ENCODE measurements at regions not wholly inside any gene's neighbourhood (a gene's known extent, or its start where the extent isn't known, plus 50 kb on each side); places are given as distances from the start of the nearest gene placed in this dataset.
"Not testable (repeated sequence)": the region's sequence is repeated elsewhere in the genome, so short reads cannot be mapped to it uniquely, and the experiment has no call there.

GRCh38 chr4:127445471-127445870 is 187.3 kb upstream of the INTU start:
- H3K4me3 ChIP-seq (ENCODE audit: low read depth, low read length), result no peak overlapping the region
- no peak overlapping the region for H3K9ac ChIP-seq (ENCODE audit: low read depth, low read length)
- H3K27me3 ChIP-seq (ENCODE audit: control insufficient read depth, insufficient read depth, low read length), result no peaks in the 10 kb centered on the region
- no peaks in the 10 kb centered on the region for H3K36me3 ChIP-seq (ENCODE audit: control insufficient read depth, insufficient read depth, low read length)
- H3K4me1 ChIP-seq (ENCODE audit: control insufficient read depth, insufficient read depth, low read length), result no peaks in the 10 kb centered on the region
- H3K9me3 ChIP-seq (ENCODE audit: control insufficient read depth, insufficient read depth, low read length), result no peaks in the 10 kb centered on the region

- no peak overlapping the region for H3K9ac ChIP-seq (ENCODE audit: low read depth, low read length)
- H3K4me1 ChIP-seq (ENCODE audit: control insufficient read depth, insufficient read depth, low read length), result no peaks in the 10 kb centered on the region
- no peaks in the 10 kb centered on the region for H3K9me3 ChIP-seq (ENCODE audit: control insufficient read depth, insufficient read depth, low read length)
- no peaks in the 10 kb centered on the region for H3K36me3 ChIP-seq (ENCODE audit: control insufficient read depth, insufficient read depth, low read length)
- H3K27me3 ChIP-seq (ENCODE audit: control insufficient read depth, insufficient read depth, low read length), result no peaks in the 10 kb centered on the region
- H3K4me3 ChIP-seq (ENCODE audit: low read depth, low read length), result no peak overlapping the region
These were observed 186.3 kb upstream of the INTU start for GRCh38 chr4:127446427-127446885.

- H3K9me3 ChIP-seq (ENCODE audit: control insufficient read depth, insufficient read depth, low read length), result no peaks in the 10 kb centered on the region
- H3K4me3 ChIP-seq (ENCODE audit: low read depth, low read length), result no peak overlapping the region
- no peaks in the 10 kb centered on the region for H3K4me1 ChIP-seq (ENCODE audit: control insufficient read depth, insufficient read depth, low read length)
- no peaks in the 10 kb centered on the region for H3K36me3 ChIP-seq (ENCODE audit: control insufficient read depth, insufficient read depth, low read length)
- H3K9ac ChIP-seq (ENCODE audit: low read depth, low read length), result no peak overlapping the region
- no peaks in the 10 kb centered on the region for H3K27me3 ChIP-seq (ENCODE audit: control insufficient read depth, insufficient read depth, low read length)
These were observed 183.8 kb upstream of the INTU start for GRCh38 chr4:127448986-127449385.

GRCh38 chr4:127449449-127449848 is 183.3 kb upstream of the INTU start:
- Histone ChIP-seq H3K4me1 (ENCODE audit: control insufficient read depth, insufficient read depth, low read length) (no peaks in the 10 kb centered on the region), H3K27me3 (ENCODE audit: control insufficient read depth, insufficient read depth, low read length) (no peaks in the 10 kb centered on the region), H3K9ac (ENCODE audit: low read depth, low read length) (no peak overlapping the region), H3K9me3 (ENCODE audit: control insufficient read depth, insufficient read depth, low read length) (no peaks in the 10 kb centered on the region), H3K36me3 (ENCODE audit: control insufficient read depth, insufficient read depth, low read length) (no peaks in the 10 kb centered on the region), H3K4me3 (ENCODE audit: low read depth, low read length) (no peak overlapping the region)

GRCh38 chr4:127450276-127450675 is 182.5 kb upstream of the INTU start:
- no peak overlapping the region for H3K9ac ChIP-seq (ENCODE audit: low read depth, low read length)
- H3K4me1 ChIP-seq (ENCODE audit: control insufficient read depth, insufficient read depth, low read length), result no peaks in the 10 kb centered on the region
- H3K36me3 ChIP-seq (ENCODE audit: control insufficient read depth, insufficient read depth, low read length), result no peaks in the 10 kb centered on the region
- H3K4me3 ChIP-seq (ENCODE audit: low read depth, low read length), result no peak overlapping the region
- H3K27me3 ChIP-seq (ENCODE audit: control insufficient read depth, insufficient read depth, low read length), result no peaks in the 10 kb centered on the region
- H3K9me3 ChIP-seq (ENCODE audit: control insufficient read depth, insufficient read depth, low read length), result no peaks in the 10 kb centered on the region

GRCh38 chr4:127463883-127464282 is 168.9 kb upstream of the INTU start:
- H3K4me1 ChIP-seq (ENCODE audit: control insufficient read depth, insufficient read depth, low read length), result peaks cover 5% of the 10 kb centered on the region

GRCh38 chr4:127469542-127469941 is 163.2 kb upstream of the INTU start:
- Histone ChIP-seq H3K4me1 (ENCODE audit: control insufficient read depth, insufficient read depth, low read length) (no peaks in the 10 kb centered on the region), H3K27me3 (ENCODE audit: control insufficient read depth, insufficient read depth, low read length) (no peaks in the 10 kb centered on the region), H3K4me3 (ENCODE audit: low read depth, low read length) (no peak overlapping the region), H3K36me3 (ENCODE audit: control insufficient read depth, insufficient read depth, low read length) (no peaks in the 10 kb centered on the region), H3K9me3 (ENCODE audit: control insufficient read depth, insufficient read depth, low read length) (peaks cover 7% of the 10 kb centered on the region), H3K9ac (ENCODE audit: low read depth, low read length) (no peak overlapping the region)

More at GRCh38 chr4:127463883-127464282, 168.9 kb upstream of the INTU start:
- Histone ChIP-seq H3K9ac (ENCODE audit: low read depth, low read length) (no peak overlapping the region), H3K27me3 (ENCODE audit: control insufficient read depth, insufficient read depth, low read length) (no peaks in the 10 kb centered on the region), H3K9me3 (ENCODE audit: control insufficient read depth, insufficient read depth, low read length) (no peaks in the 10 kb centered on the region), H3K4me3 (ENCODE audit: low read depth, low read length) (no peak overlapping the region), H3K36me3 (ENCODE audit: control insufficient read depth, insufficient read depth, low read length) (no peaks in the 10 kb centered on the region)

GRCh38 chr4:127469959-127470809 is 162.6 kb upstream of the INTU start:
- no peaks in the 10 kb centered on the region for H3K36me3 ChIP-seq (ENCODE audit: control insufficient read depth, insufficient read depth, low read length)
- peaks cover 7% of the 10 kb centered on the region for H3K9me3 ChIP-seq (ENCODE audit: control insufficient read depth, insufficient read depth, low read length)
- H3K4me1 ChIP-seq (ENCODE audit: control insufficient read depth, insufficient read depth, low read length), result no peaks in the 10 kb centered on the region
- H3K27me3 ChIP-seq (ENCODE audit: control insufficient read depth, insufficient read depth, low read length), result no peaks in the 10 kb centered on the region
- no peak overlapping the region for H3K4me3 ChIP-seq (ENCODE audit: low read depth, low read length)
- H3K9ac ChIP-seq (ENCODE audit: low read depth, low read length), result no peak overlapping the region

GRCh38 chr4:127478271-127478670 is 154.5 kb upstream of the INTU start:
- not testable (repeated sequence) for H3K9me3 ChIP-seq (ENCODE audit: control insufficient read depth, insufficient read depth, low read length); H3K4me3 ChIP-seq (ENCODE audit: low read depth, low read length); H3K36me3 ChIP-seq (ENCODE audit: control insufficient read depth, insufficient read depth, low read length); H3K9ac ChIP-seq (ENCODE audit: low read depth, low read length); H3K4me1 ChIP-seq (ENCODE audit: control insufficient read depth, insufficient read depth, low read length); H3K27me3 ChIP-seq (ENCODE audit: control insufficient read depth, insufficient read depth, low read length)

- no peak overlapping the region for H3K9ac ChIP-seq (ENCODE audit: low read depth, low read length)
- H3K4me1 ChIP-seq (ENCODE audit: control insufficient read depth, insufficient read depth, low read length), result no peaks in the 10 kb centered on the region
- H3K9me3 ChIP-seq (ENCODE audit: control insufficient read depth, insufficient read depth, low read length), result no peaks in the 10 kb centered on the region
- no peak overlapping the region for H3K4me3 ChIP-seq (ENCODE audit: low read depth, low read length)
- H3K27me3 ChIP-seq (ENCODE audit: control insufficient read depth, insufficient read depth, low read length), result no peaks in the 10 kb centered on the region
- H3K36me3 ChIP-seq (ENCODE audit: control insufficient read depth, insufficient read depth, low read length), result no peaks in the 10 kb centered on the region
These were observed 153.6 kb upstream of the INTU start for GRCh38 chr4:127479031-127479622.

- H3K36me3 ChIP-seq (ENCODE audit: control insufficient read depth, insufficient read depth, low read length), result no peaks in the 10 kb centered on the region
- H3K4me3 ChIP-seq (ENCODE audit: low read depth, low read length), result no peak overlapping the region
- H3K9me3 ChIP-seq (ENCODE audit: control insufficient read depth, insufficient read depth, low read length), result no peaks in the 10 kb centered on the region
- no peak overlapping the region for H3K9ac ChIP-seq (ENCODE audit: low read depth, low read length)
- H3K4me1 ChIP-seq (ENCODE audit: control insufficient read depth, insufficient read depth, low read length), result peaks cover 6% of the 10 kb centered on the region
- H3K27me3 ChIP-seq (ENCODE audit: control insufficient read depth, insufficient read depth, low read length), result no peaks in the 10 kb centered on the region
These were observed 150.7 kb upstream of the INTU start for GRCh38 chr4:127482049-127482448.

GRCh38 chr4:127484117-127484516 is 148.6 kb upstream of the INTU start:
- Histone ChIP-seq H3K4me3 (ENCODE audit: low read depth, low read length) (no peak overlapping the region), H3K9ac (ENCODE audit: low read depth, low read length) (no peak overlapping the region), H3K27me3 (ENCODE audit: control insufficient read depth, insufficient read depth, low read length) (no peaks in the 10 kb centered on the region), H3K4me1 (ENCODE audit: control insufficient read depth, insufficient read depth, low read length) (peaks cover 6% of the 10 kb centered on the region), H3K36me3 (ENCODE audit: control insufficient read depth, insufficient read depth, low read length) (no peaks in the 10 kb centered on the region), H3K9me3 (ENCODE audit: control insufficient read depth, insufficient read depth, low read length) (no peaks in the 10 kb centered on the region)
